ENCODE measurements at regions not wholly inside any gene's neighbourhood (a gene's known extent, or its start where the extent isn't known, plus 50 kb on each side); places are given as distances from the start of the nearest gene placed in this dataset.
A peak's percentile ranks its signal among the peaks of the same experiment; 100 is the strongest.
"Not testable (repeated sequence)": the region's sequence is repeated elsewhere in the genome, so short reads cannot be mapped to it uniquely, and the experiment has no call there.

GRCh38 chr6:139981768-139982181, 607.3 kb upstream of the CITED2 start:
- DNase-seq (ENCODE audit: low read depth), result no peak
- TF ChIP-seq MYC (IDR thresholded peaks at IDR 0.05; ENCODE audit: low read depth, low read length), result no peak
- TF ChIP-seq MAX (IDR thresholded peaks at IDR 0.05; ENCODE audit: low read depth, low read length), result no peak
- no peak for TF ChIP-seq POLR2A (IDR thresholded peaks at IDR 0.05; ENCODE audit: extremely low read depth, insufficient read length)
- no peak for TF ChIP-seq CTCF (IDR thresholded peaks at IDR 0.05; ENCODE audit: low read depth, low read length)
- no peak overlapping the region for H3K4me3 ChIP-seq (ENCODE audit: low read depth, low read length)

- H3K4me3 ChIP-seq (ENCODE audit: low read depth, low read length), result no peak overlapping the region
- TF ChIP-seq MYC (IDR thresholded peaks at IDR 0.05; ENCODE audit: low read depth, low read length), result no peak
- TF ChIP-seq MAX (IDR thresholded peaks at IDR 0.05; ENCODE audit: low read depth, low read length), result no peak
- no peak for TF ChIP-seq CTCF (IDR thresholded peaks at IDR 0.05; ENCODE audit: low read depth, low read length)
- no peak for TF ChIP-seq POLR2A (IDR thresholded peaks at IDR 0.05; ENCODE audit: extremely low read depth, insufficient read length)
- no peak for DNase-seq (ENCODE audit: low read depth)
Measured at GRCh38 chr6:139981066-139981624, 606.7 kb upstream of the CITED2 start.

- not testable (repeated sequence) for H3K4me3 ChIP-seq (ENCODE audit: low read depth, low read length); DNase-seq (ENCODE audit: low read depth)
Measured at GRCh38 chr6:139980631-139981030, 606.2 kb upstream of the CITED2 start.

GRCh38 chr6:139979021-139979725, 604.7 kb upstream of the CITED2 start:
- DNase-seq (ENCODE audit: low read depth), result no peak
- TF ChIP-seq MAX (IDR thresholded peaks at IDR 0.05; ENCODE audit: low read depth, low read length) (no peak), CTCF (IDR thresholded peaks at IDR 0.05; ENCODE audit: low read depth, low read length) (no peak), POLR2A (IDR thresholded peaks at IDR 0.05; ENCODE audit: extremely low read depth, insufficient read length) (no peak), MYC (IDR thresholded peaks at IDR 0.05; ENCODE audit: low read depth, low read length) (no peak)
- no peak overlapping the region for H3K4me3 ChIP-seq (ENCODE audit: low read depth, low read length)

GRCh38 chr6:139977887-139978332, 603.5 kb upstream of the CITED2 start:
- no peak overlapping the region for H3K4me3 ChIP-seq (ENCODE audit: low read depth, low read length)
- DNase-seq (ENCODE audit: low read depth), result no peak
- TF ChIP-seq POLR2A (IDR thresholded peaks at IDR 0.05; ENCODE audit: extremely low read depth, insufficient read length), result no peak
- no peak for TF ChIP-seq MYC (IDR thresholded peaks at IDR 0.05; ENCODE audit: low read depth, low read length)
- TF ChIP-seq MAX (IDR thresholded peaks at IDR 0.05; ENCODE audit: low read depth, low read length), result no peak
- no peak for TF ChIP-seq CTCF (IDR thresholded peaks at IDR 0.05; ENCODE audit: low read depth, low read length)

- TF ChIP-seq MAX (IDR thresholded peaks at IDR 0.05; ENCODE audit: low read depth, low read length) (no peak), POLR2A (IDR thresholded peaks at IDR 0.05; ENCODE audit: extremely low read depth, insufficient read length) (no peak), CTCF (IDR thresholded peaks at IDR 0.05; ENCODE audit: low read depth, low read length) (no peak), MYC (IDR thresholded peaks at IDR 0.05; ENCODE audit: low read depth, low read length) (no peak)
- DNase-seq (ENCODE audit: low read depth), result peak; percentile 17
- H3K4me3 ChIP-seq (ENCODE audit: low read depth, low read length), result no peak overlapping the region
Measured at GRCh38 chr6:139973669-139974344, 599.4 kb upstream of the CITED2 start.
